Adrenal gland (tissue), 9 donors: ENCODE measurements at regions not wholly inside any gene's neighbourhood (a gene's known extent, or its start where the extent isn't known, plus 50 kb on each side); places are given as distances from the start of the nearest gene placed in this dataset.

Experiments used
- DNase-seq, 7 donors: peaks; one replicate each; pipeline ENCODE4 v3.0.0-alpha.2; 2019 to 2020
- H3K27ac ChIP-seq, 5 donors: fragments of 200-600 bp; sonication (generic) in 4 of 5; 1 replicate in 3 of 5; 2 replicates in 2 of 5; pipeline versions ENCODE4 v1.5.1 to v1.8.0; 2016 to 2020; ENCODE audit warnings: mild to moderate bottlenecking in 1 of 5
- H3K27me3 ChIP-seq: fragments of 200-600 bp; 2 replicates; pipeline ENCODE4 v1.8.0; 2021
- H3K36me3 ChIP-seq, 2 donors: fragments of 200-600 bp; replicated peaks in 1 of 2; 1 replicate in 1 of 2; 2 replicates in 1 of 2; pipeline versions ENCODE4 v1.5.1 to v1.8.0; 2018 to 2022
- H3K4me1 ChIP-seq, 2 donors: fragments of 200-600 bp; replicated peaks in 1 of 2; 1 replicate in 1 of 2; 2 replicates in 1 of 2; pipeline versions ENCODE4 v1.5.1 to v1.8.0; 2018 to 2021
- H3K4me3 ChIP-seq, 4 donors: fragments of 200-600 bp; sonication (generic) in 3 of 4; one replicate each; pipeline ENCODE4 v1.5.1; 2016 to 2018
- H3K9me3 ChIP-seq, 3 donors: fragments of 200-600 bp; sonication (generic) in 1 of 3; replicated peaks in 1 of 3; 1 replicate in 2 of 3; 2 replicates in 1 of 3; pipeline versions ENCODE4 v1.5.1 to v1.8.0; 2016 to 2021
- CTCF ChIP-seq, 6 experiments: fragments of 450-650 bp in 4 of 6; fragments of 200-600 bp in 2 of 6; sonication (generic) in 1 of 6; IDR thresholded peaks; 1 replicate in 5 of 6; 2 replicates in 1 of 6; pipeline versions ENCODE4 v1.5.1 to v1.8.0; 2016 to 2021; ENCODE audit warnings: antibody characterized with exemption in 6 of 6, mild to moderate bottlenecking in 2 of 6, moderate library complexity in 1 of 6
- POLR2A ChIP-seq, 2 donors: fragments of 450-650 bp; IDR thresholded peaks; one replicate each; pipeline ENCODE4 v1.6.1; 2017; ENCODE audit warnings: antibody characterized with exemption in 2 of 2, mild to moderate bottlenecking in 2 of 2, moderate library complexity in 1 of 2
- WGBS, 4 donors: extraction: QIAGEN DNeasy Blood & Tissue Kit in 2 of 4; methylation state at CpG; one replicate each; pipeline versions ENCODE4 v1.1.5 to v1.1.7; 2013 to 2017; 5-methylcytosine and 5-hydroxymethylcytosine counted together
- intact Hi-C, 2 donors: fragments of 100-400 bp; cut with DNase I; formaldehyde crosslinking; loops; one replicate each; pipeline versions ENCODE4 v1.14.1 to v1.15.0; 2022 to 2023
- donor health status: healthy with polysubstance abuse.
- donor health status: Bipolar disorder and iron deficiency.
- donor health status: DM: yes; HTN: yes; CAD: no.
- donor health status: DM: no; HTN: no; CAD: no.
- donor health status: DM: no; HTN: no; CAD: no.

- H3K27ac ChIP-seq, result no peak overlapping the region
- no peaks in the 10 kb centered on the region for H3K4me1 ChIP-seq
- WGBS, 4 donors, result 65 to 77% (median 72%) methylated on average over 5 of the region's 5 CpGs
- H3K27me3 ChIP-seq, result no peaks in the 10 kb centered on the region
- intact Hi-C loops, result no loop called here
- H3K36me3 ChIP-seq, result no peaks in the 10 kb centered on the region
- no peak for DNase-seq
- no peak for TF ChIP-seq CTCF (IDR thresholded peaks at IDR 0.05)
- TF ChIP-seq POLR2A (IDR thresholded peaks at IDR 0.05), result no peak
- H3K9me3 ChIP-seq, result no peaks in the 10 kb centered on the region
- H3K4me3 ChIP-seq, result no peak overlapping the region
Measured at GRCh38 chr4:67229148-67229547, 316.2 kb downstream of the CENPC start.

- Histone ChIP-seq H3K27ac (no peak overlapping the region), H3K4me3 (no peak overlapping the region), H3K27me3 (no peaks in the 10 kb centered on the region), H3K4me1 (no peaks in the 10 kb centered on the region), H3K36me3 (no peaks in the 10 kb centered on the region), H3K9me3 (peaks cover 0 to 6% (median 0%) of the 10 kb centered on the region in 3 donors)
- WGBS, 4 donors, result 38 to 61% (median 55%) methylated on average over 2 of the region's 2 CpGs
- no peak for TF ChIP-seq CTCF (IDR thresholded peaks at IDR 0.05)
- TF ChIP-seq POLR2A (IDR thresholded peaks at IDR 0.05), result no peak
- no peak for DNase-seq
- intact Hi-C loops, result no loop called here
Measured at GRCh38 chr4:67220861-67221260, 324.4 kb downstream of the CENPC start.

GRCh38 chr4:67218883-67219282 lies 326.4 kb downstream of the CENPC start:
- DNase-seq, result no peak
- 82 to 93% (median 83%) methylated on average over 1 of the region's 1 CpG for WGBS, 4 donors
- Histone ChIP-seq H3K36me3 (no peaks in the 10 kb centered on the region), H3K4me1 (no peaks in the 10 kb centered on the region), H3K27me3 (no peaks in the 10 kb centered on the region), H3K27ac (no peak overlapping the region), H3K4me3 (no peak overlapping the region), H3K9me3 (peaks cover 0 to 6% (median 0%) of the 10 kb centered on the region in 3 donors)
- intact Hi-C loops, result no loop called here
- TF ChIP-seq POLR2A (IDR thresholded peaks at IDR 0.05) (no peak), CTCF (IDR thresholded peaks at IDR 0.05) (no peak)

GRCh38 chr4:67207941-67208441 lies 337.3 kb downstream of the CENPC start:
- intact Hi-C loops, result no loop called here
- Histone ChIP-seq H3K9me3 (no peaks in the 10 kb centered on the region), H3K36me3 (no peaks in the 10 kb centered on the region), H3K27me3 (no peaks in the 10 kb centered on the region), H3K27ac (no peak overlapping the region), H3K4me3 (no peak overlapping the region), H3K4me1 (no peaks in the 10 kb centered on the region)
- no peak for DNase-seq
- TF ChIP-seq POLR2A (IDR thresholded peaks at IDR 0.05) (no peak), CTCF (IDR thresholded peaks at IDR 0.05) (no peak)
- 57 to 74% (median 67%) methylated on average over 5 of the region's 5 CpGs for WGBS, 4 donors
